ENCODE measurements at regions not wholly inside any gene's neighbourhood (a gene's known extent, or its start where the extent isn't known, plus 50 kb on each side); places are given as distances from the start of the nearest gene placed in this dataset.

DNA sequence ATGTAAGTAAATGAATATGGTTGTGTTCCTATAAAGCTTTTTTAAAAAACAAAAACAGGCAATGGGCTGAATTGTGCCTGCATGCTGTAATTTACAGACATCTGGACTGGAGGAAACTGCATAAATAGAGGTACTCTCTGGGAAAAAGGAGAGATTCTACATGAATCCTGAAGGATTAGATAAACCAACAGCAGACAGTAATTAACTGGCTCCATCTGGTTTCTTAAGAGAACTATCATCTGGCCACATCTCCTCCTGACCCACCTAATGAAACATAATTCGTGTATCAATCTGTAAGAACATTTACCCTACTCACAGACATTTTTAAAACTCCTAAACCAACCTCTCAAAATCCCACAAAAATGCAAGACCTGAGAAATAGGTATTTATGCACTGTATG, 528.1 kb upstream of the ST8SIA4 start:
- TF ChIP-seq, protein P1, sequence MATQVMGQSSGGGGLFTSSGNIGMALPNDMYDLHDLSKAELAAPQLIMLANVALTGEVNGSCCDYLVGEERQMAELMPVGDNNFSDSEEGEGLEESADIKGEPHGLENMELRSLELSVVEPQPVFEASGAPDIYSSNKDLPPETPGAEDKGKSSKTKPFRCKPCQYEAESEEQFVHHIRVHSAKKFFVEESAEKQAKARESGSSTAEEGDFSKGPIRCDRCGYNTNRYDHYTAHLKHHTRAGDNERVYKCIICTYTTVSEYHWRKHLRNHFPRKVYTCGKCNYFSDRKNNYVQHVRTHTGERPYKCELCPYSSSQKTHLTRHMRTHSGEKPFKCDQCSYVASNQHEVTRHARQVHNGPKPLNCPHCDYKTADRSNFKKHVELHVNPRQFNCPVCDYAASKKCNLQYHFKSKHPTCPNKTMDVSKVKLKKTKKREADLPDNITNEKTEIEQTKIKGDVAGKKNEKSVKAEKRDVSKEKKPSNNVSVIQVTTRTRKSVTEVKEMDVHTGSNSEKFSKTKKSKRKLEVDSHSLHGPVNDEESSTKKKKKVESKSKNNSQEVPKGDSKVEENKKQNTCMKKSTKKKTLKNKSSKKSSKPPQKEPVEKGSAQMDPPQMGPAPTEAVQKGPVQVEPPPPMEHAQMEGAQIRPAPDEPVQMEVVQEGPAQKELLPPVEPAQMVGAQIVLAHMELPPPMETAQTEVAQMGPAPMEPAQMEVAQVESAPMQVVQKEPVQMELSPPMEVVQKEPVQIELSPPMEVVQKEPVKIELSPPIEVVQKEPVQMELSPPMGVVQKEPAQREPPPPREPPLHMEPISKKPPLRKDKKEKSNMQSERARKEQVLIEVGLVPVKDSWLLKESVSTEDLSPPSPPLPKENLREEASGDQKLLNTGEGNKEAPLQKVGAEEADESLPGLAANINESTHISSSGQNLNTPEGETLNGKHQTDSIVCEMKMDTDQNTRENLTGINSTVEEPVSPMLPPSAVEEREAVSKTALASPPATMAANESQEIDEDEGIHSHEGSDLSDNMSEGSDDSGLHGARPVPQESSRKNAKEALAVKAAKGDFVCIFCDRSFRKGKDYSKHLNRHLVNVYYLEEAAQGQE (IDR thresholded peaks at IDR 0.05; ENCODE audit: insufficient read depth in 1 of 2, low read depth in 2 of 2, low read length in 2 of 2) = no peak
- no peak for TF ChIP-seq TAF1 (IDR thresholded peaks at IDR 0.05; ENCODE audit: borderline replicate concordance, insufficient read depth, low read length)
